ENCODE measurements at regions not wholly inside any gene's neighbourhood (a gene's known extent, or its start where the extent isn't known, plus 50 kb on each side); places are given as distances from the start of the nearest gene placed in this dataset.
"Not testable (repeated sequence)": the region's sequence is repeated elsewhere in the genome, so short reads cannot be mapped to it uniquely, and the experiment has no call there.

GRCh38 chr15:20102209-20102608, 439.4 kb downstream of the GOLGA6L6 start:
- WGBS, 2 experiments (ENCODE audit: extremely low coverage in 1 of 2, insufficient coverage in 1 of 2, insufficient read length in 1 of 2, insufficient replicate concordance in 2 of 2, low coverage in 1 of 2, low lambda C conversion rate in 2 of 2, missing lambda C conversion rate in 1 of 2), result 100% methylated on average over 1 of the region's 1 CpG; no CpG with 5 or more reads in 1 of the 2 experiments
- H2AFZ ChIP-seq (ENCODE audit: low read length); POLR2A ChIA-PET (ENCODE audit: partially characterized antibody); H3K4me2 ChIP-seq (ENCODE audit: insufficient read depth in 1 of 2, low read depth in 2 of 2, low read length in 2 of 2); DNase-seq (ENCODE audit: low read depth in 1 of 2, low spot score in 2 of 2); H3K23ac ChIP-seq (ENCODE audit: insufficient read length); H2BK20ac ChIP-seq (ENCODE audit: low read length); H3K36me3 ChIP-seq (ENCODE audit: control insufficient read depth in 2 of 4, insufficient read depth in 4 of 4, low read length in 3 of 4); H3K27ac ChIP-seq (ENCODE audit: low read depth, low read length); H4K91ac ChIP-seq (replicated peaks; ENCODE audit: insufficient read length, low read length); H3K9ac ChIP-seq (replicated peaks in 1 of 4; ENCODE audit: extremely low read depth in 1 of 4, low read depth in 3 of 4, low read length in 3 of 4); H3K4me3 ChIP-seq (ENCODE audit: extremely low read depth in 1 of 4, insufficient read depth in 2 of 4, low read depth in 3 of 4, low read length in 4 of 4); H2BK15ac ChIP-seq (ENCODE audit: low read length); H3K4ac ChIP-seq (replicated peaks; ENCODE audit: insufficient read length, low read depth, low read length); H3K56ac ChIP-seq (replicated peaks; ENCODE audit: insufficient read length, low read depth, low read length); H2BK5ac ChIP-seq (ENCODE audit: low read depth, low read length); FAIRE-seq; H4K5ac ChIP-seq (ENCODE audit: insufficient read length, low read depth, low read length); H3K14ac ChIP-seq (ENCODE audit: insufficient read length); H2BK12ac ChIP-seq (ENCODE audit: low read depth, low read length); H2BK120ac ChIP-seq (replicated peaks; ENCODE audit: low read depth, low read length); H3K18ac ChIP-seq (ENCODE audit: extremely low read depth, low read length); CTCF ChIA-PET (ENCODE audit: partially characterized antibody); H3K4me1 ChIP-seq (replicated peaks in 1 of 4; ENCODE audit: control insufficient read depth in 3 of 4, insufficient read depth in 4 of 4, low read length in 3 of 4); H3K79me2 ChIP-seq (ENCODE audit: control insufficient read depth in 1 of 2, insufficient read depth in 2 of 2, low read length in 2 of 2); H4K20me1 ChIP-seq (replicated peaks in 1 of 2; ENCODE audit: control insufficient read depth in 1 of 2, insufficient read depth in 2 of 2, low read length in 2 of 2); H3K23me2 ChIP-seq (ENCODE audit: low read depth, low read length); H3K27me3 ChIP-seq (replicated peaks in 1 of 4; ENCODE audit: control insufficient read depth in 3 of 4, extremely low read depth in 1 of 4, insufficient read depth in 3 of 4, low read length in 3 of 4); H3K79me1 ChIP-seq (ENCODE audit: low read depth, low read length); H2AK5ac ChIP-seq (ENCODE audit: low read depth, low read length); H4K8ac ChIP-seq (ENCODE audit: extremely low read depth, insufficient read depth, low read length): not testable (repeated sequence)
- H3K9me3 ChIP-seq (ENCODE audit: insufficient read depth in 2 of 2, low read depth in 1 of 2, low read length in 1 of 2), result peaks cover 0 to 26% of the 10 kb centered on the region in 2 experiments; a peak in 1 of 4 replicates

- H2BK5ac ChIP-seq (ENCODE audit: low read depth, low read length); FAIRE-seq; H3K79me1 ChIP-seq (ENCODE audit: low read depth, low read length); H3K23ac ChIP-seq (ENCODE audit: insufficient read length); H2BK120ac ChIP-seq (replicated peaks; ENCODE audit: low read depth, low read length); H3K4me2 ChIP-seq (ENCODE audit: insufficient read depth in 1 of 2, low read depth in 2 of 2, low read length in 2 of 2); H3K9ac ChIP-seq (replicated peaks in 1 of 4; ENCODE audit: extremely low read depth in 1 of 4, low read depth in 3 of 4, low read length in 3 of 4); H2AFZ ChIP-seq (ENCODE audit: low read length); H3K27me3 ChIP-seq (replicated peaks in 1 of 4; ENCODE audit: control insufficient read depth in 3 of 4, extremely low read depth in 1 of 4, insufficient read depth in 3 of 4, low read length in 3 of 4); H4K91ac ChIP-seq (replicated peaks; ENCODE audit: insufficient read length, low read length); DNase-seq (ENCODE audit: low read depth in 1 of 2, low spot score in 2 of 2); H4K20me1 ChIP-seq (replicated peaks in 1 of 2; ENCODE audit: control insufficient read depth in 1 of 2, insufficient read depth in 2 of 2, low read length in 2 of 2); H3K36me3 ChIP-seq (ENCODE audit: control insufficient read depth in 2 of 4, insufficient read depth in 4 of 4, low read length in 3 of 4); POLR2A ChIA-PET (ENCODE audit: partially characterized antibody); H3K56ac ChIP-seq (replicated peaks; ENCODE audit: insufficient read length, low read depth, low read length); H2BK12ac ChIP-seq (ENCODE audit: low read depth, low read length); H3K4me3 ChIP-seq (ENCODE audit: extremely low read depth in 1 of 4, insufficient read depth in 2 of 4, low read depth in 3 of 4, low read length in 4 of 4); CTCF ChIA-PET (ENCODE audit: partially characterized antibody); H2BK20ac ChIP-seq (ENCODE audit: low read length); H3K23me2 ChIP-seq (ENCODE audit: low read depth, low read length); H4K8ac ChIP-seq (ENCODE audit: extremely low read depth, insufficient read depth, low read length); H3K27ac ChIP-seq (ENCODE audit: low read depth, low read length); H3K14ac ChIP-seq (ENCODE audit: insufficient read length); H4K5ac ChIP-seq (ENCODE audit: insufficient read length, low read depth, low read length); H3K18ac ChIP-seq (ENCODE audit: extremely low read depth, low read length); H3K4ac ChIP-seq (replicated peaks; ENCODE audit: insufficient read length, low read depth, low read length); H3K79me2 ChIP-seq (ENCODE audit: control insufficient read depth in 1 of 2, insufficient read depth in 2 of 2, low read length in 2 of 2); H3K4me1 ChIP-seq (replicated peaks in 1 of 4; ENCODE audit: control insufficient read depth in 3 of 4, insufficient read depth in 4 of 4, low read length in 3 of 4); H2AK5ac ChIP-seq (ENCODE audit: low read depth, low read length); H2BK15ac ChIP-seq (ENCODE audit: low read length): not testable (repeated sequence)
- WGBS, 2 experiments (ENCODE audit: extremely low coverage in 1 of 2, insufficient coverage in 1 of 2, insufficient read length in 1 of 2, insufficient replicate concordance in 2 of 2, low coverage in 1 of 2, low lambda C conversion rate in 2 of 2, missing lambda C conversion rate in 1 of 2), result no CpG with 5 or more reads among the region's 3 CpGs
- H3K9me3 ChIP-seq (ENCODE audit: insufficient read depth in 2 of 2, low read depth in 1 of 2, low read length in 1 of 2), result peaks cover 0 to 26% of the 10 kb centered on the region in 2 experiments; a peak in 1 of 4 replicates
These were observed 440.3 kb downstream of the GOLGA6L6 start for GRCh38 chr15:20101281-20101680.
